Uterus (tissue), 3 donors: ENCODE measurements at regions not wholly inside any gene's neighbourhood (a gene's known extent, or its start where the extent isn't known, plus 50 kb on each side); places are given as distances from the start of the nearest gene placed in this dataset.
"Not testable (repeated sequence)": the region's sequence is repeated elsewhere in the genome, so short reads cannot be mapped to it uniquely, and the experiment has no call there.

ENCODE experiments used
- DNase-seq, 2 donors: peaks; one replicate each; pipeline ENCODE4 v3.0.0-alpha.2; 2019 to 2020
- H3K27ac ChIP-seq, 2 donors: fragments of 200-600 bp; sonication (generic); 1 replicate in 1 of 2; 2 replicates in 1 of 2; pipeline ENCODE4 v1.5.1; 2016 to 2018
- H3K27me3 ChIP-seq, 2 donors: fragments of 200-600 bp; sonication (generic); one replicate each; pipeline ENCODE4 v1.5.1; 2018 to 2019; ENCODE audit warnings: control low read depth in 1 of 2
- H3K36me3 ChIP-seq, 2 donors: fragments of 200-600 bp; sonication (generic); one replicate each; pipeline ENCODE4 v1.5.1; 2019; ENCODE audit warnings: control low read depth in 1 of 2
- H3K4me1 ChIP-seq, 2 donors: fragments of 200-600 bp; sonication (generic); one replicate each; pipeline ENCODE4 v1.5.1; 2018 to 2019; ENCODE audit warnings: control low read depth in 1 of 2
- H3K4me3 ChIP-seq, 2 donors: fragments of 200-600 bp; sonication (generic); 1 replicate in 1 of 2; 2 replicates in 1 of 2; pipeline ENCODE4 v1.5.1; 2018 to 2019; ENCODE audit warnings: mild to moderate bottlenecking in 1 of 2
- H3K9me3 ChIP-seq, 2 donors: fragments of 200-600 bp; sonication (generic); one replicate each; pipeline ENCODE4 v1.5.1; 2019; ENCODE audit warnings: control low read depth in 1 of 2
- POLR2A ChIP-seq, 2 donors: fragments of 450-650 bp; IDR thresholded peaks; one replicate each; pipeline ENCODE4 v1.6.1; 2016; ENCODE audit warnings: antibody characterized with exemption in 2 of 2, mild to moderate bottlenecking in 1 of 2, moderate library complexity in 1 of 2
- intact Hi-C: fragments of 100-400 bp; cut with DNase I; formaldehyde crosslinking; loops from one replicate; pipeline ENCODE4 v1.15.1; 2023; ENCODE audit warnings: low total_unique reads
- TF ChIP-seq, protein P1 (sequence below), 4 experiments: fragments of 200-600 bp in 2 of 4; fragments of 450-650 bp in 2 of 4; sonication (generic) in 2 of 4; IDR thresholded peaks; one replicate each; pipeline ENCODE4 v1.5.1; 2016 to 2019; ENCODE audit warnings: antibody characterized with exemption in 4 of 4, mild to moderate bottlenecking in 2 of 4, moderate library complexity in 1 of 4
- donor health status: DM: yes; HTN: yes; CAD: no.

DNA sequence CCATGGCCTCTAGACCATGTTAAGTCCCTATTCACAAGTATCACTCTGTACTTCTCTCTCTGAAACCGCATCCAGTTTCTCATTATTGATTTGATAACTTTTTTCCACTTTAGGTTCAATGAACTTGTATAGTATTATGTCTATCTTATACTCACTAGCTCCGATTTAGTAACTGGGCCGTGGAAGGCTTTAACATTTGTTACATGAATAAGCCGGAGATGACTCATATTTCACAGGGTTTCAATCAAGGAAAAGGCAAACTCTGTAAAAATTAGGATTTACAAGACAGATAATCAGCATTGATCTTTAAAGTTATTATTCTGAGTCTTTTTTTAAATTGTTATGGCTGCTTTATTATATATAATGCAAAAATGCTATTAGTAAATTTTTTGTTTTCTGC is 662.2 kb upstream of the CNTN5 start:
- H3K27me3 ChIP-seq: no peaks in the 10 kb centered on the region
- intact Hi-C loops: no loop called here
- no peak overlapping the region for H3K27ac ChIP-seq
- no peaks in the 10 kb centered on the region for H3K4me1 ChIP-seq
- no peaks in the 10 kb centered on the region for H3K9me3 ChIP-seq
- DNase-seq: no peak
- H3K36me3 ChIP-seq: no peaks in the 10 kb centered on the region
- no peak for TF ChIP-seq POLR2A (IDR thresholded peaks at IDR 0.05)
- TF ChIP-seq, protein P1, sequence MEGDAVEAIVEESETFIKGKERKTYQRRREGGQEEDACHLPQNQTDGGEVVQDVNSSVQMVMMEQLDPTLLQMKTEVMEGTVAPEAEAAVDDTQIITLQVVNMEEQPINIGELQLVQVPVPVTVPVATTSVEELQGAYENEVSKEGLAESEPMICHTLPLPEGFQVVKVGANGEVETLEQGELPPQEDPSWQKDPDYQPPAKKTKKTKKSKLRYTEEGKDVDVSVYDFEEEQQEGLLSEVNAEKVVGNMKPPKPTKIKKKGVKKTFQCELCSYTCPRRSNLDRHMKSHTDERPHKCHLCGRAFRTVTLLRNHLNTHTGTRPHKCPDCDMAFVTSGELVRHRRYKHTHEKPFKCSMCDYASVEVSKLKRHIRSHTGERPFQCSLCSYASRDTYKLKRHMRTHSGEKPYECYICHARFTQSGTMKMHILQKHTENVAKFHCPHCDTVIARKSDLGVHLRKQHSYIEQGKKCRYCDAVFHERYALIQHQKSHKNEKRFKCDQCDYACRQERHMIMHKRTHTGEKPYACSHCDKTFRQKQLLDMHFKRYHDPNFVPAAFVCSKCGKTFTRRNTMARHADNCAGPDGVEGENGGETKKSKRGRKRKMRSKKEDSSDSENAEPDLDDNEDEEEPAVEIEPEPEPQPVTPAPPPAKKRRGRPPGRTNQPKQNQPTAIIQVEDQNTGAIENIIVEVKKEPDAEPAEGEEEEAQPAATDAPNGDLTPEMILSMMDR (IDR thresholded peaks at IDR 0.05): no peak
- no peak overlapping the region for H3K4me3 ChIP-seq

DNA sequence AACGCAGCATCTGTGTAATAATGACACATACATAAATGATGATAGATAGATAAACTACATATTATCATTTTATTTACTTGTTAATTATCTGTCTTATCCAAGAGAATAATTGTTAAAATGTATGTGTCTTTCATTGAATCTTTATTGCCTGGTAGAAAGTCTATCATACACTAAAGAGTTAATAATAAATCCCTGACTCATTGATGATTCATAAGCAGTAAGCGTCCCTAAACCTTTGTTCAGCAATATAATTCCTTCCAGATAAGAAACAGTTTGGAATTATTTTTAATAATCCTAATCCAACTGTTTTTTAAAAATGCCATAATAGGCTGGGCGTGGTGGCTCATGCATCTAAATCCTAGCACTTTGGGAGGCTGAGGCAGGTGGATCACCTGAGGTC is 655.6 kb upstream of the CNTN5 start:
- no peak overlapping the region for H3K27ac ChIP-seq
- H3K4me1 ChIP-seq: no peaks in the 10 kb centered on the region
- intact Hi-C loops: no loop called here
- H3K27me3 ChIP-seq: no peaks in the 10 kb centered on the region
- H3K36me3 ChIP-seq: no peaks in the 10 kb centered on the region
- H3K9me3 ChIP-seq: no peaks in the 10 kb centered on the region
- DNase-seq: no peak
- no peak for TF ChIP-seq POLR2A (IDR thresholded peaks at IDR 0.05)
- TF ChIP-seq, protein P1 (IDR thresholded peaks at IDR 0.05): no peak
- no peak overlapping the region for H3K4me3 ChIP-seq

DNA sequence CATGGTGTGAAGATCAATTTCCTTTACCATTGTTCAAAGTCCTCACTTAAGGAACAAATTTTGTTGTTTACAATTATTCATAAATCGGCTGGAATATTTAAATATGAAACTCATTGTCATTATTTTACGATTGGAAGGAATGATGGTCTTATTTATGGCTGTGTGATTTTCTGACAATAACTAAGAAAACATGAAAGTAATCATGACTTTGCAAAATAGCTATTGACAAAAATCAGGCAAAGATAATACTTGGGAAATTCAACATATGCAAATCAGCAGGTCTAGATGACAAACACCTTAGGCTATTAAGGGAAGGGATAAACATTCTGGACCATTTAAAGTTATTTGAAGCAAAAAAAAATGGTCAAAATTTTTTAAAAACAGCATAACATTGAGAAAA is 654.8 kb upstream of the CNTN5 start:
- H3K36me3 ChIP-seq: no peaks in the 10 kb centered on the region
- intact Hi-C loops: no loop called here
- no peaks in the 10 kb centered on the region for H3K4me1 ChIP-seq
- H3K9me3 ChIP-seq: no peaks in the 10 kb centered on the region
- no peak for TF ChIP-seq POLR2A (IDR thresholded peaks at IDR 0.05)
- TF ChIP-seq, protein P1 (IDR thresholded peaks at IDR 0.05): no peak
- no peak for DNase-seq
- H3K27me3 ChIP-seq: no peaks in the 10 kb centered on the region
- no peak overlapping the region for H3K4me3 ChIP-seq
- H3K27ac ChIP-seq: no peak overlapping the region

DNA sequence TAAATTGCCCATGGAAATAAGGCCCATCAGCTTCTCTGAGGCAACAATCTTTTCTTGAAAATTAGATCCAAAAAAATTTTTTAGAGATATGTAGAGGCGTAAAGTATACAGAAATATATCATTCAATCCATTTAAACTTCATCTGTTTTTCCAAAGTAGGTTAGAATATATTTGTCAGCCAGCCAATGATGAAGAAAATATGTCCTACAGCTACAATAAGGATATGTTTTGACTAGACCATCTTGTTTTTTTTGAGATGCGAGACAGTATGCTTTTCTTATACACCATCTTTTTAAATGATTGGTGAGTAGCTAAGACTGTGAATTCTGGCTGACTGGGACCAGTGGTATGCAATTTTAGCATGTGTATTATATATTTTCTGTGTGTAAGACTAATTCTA is 630.4 kb upstream of the CNTN5 start:
- no peak overlapping the region for H3K4me3 ChIP-seq
- TF ChIP-seq, protein P1 (IDR thresholded peaks at IDR 0.05): no peak
- no peak for TF ChIP-seq POLR2A (IDR thresholded peaks at IDR 0.05)
- intact Hi-C loops: no loop called here

DNA sequence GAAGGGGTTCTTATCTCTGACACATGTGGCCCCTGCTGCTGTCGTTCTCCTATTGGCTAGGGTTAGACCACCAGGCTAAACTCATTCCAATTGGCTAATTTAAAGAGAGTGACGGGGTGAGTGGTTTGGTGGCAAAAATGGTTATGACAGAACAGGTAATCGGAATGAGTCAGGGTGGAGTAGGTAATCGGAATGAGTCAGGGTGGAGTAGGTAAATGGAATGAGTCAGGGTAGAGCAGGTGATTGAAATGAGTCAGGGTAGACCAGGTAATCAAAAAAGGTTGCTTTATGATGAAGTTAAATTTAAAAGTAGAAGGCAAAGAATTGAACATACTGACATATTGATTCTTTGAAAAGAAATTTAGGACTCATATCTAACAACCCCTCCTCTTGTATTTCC is 626.2 kb upstream of the CNTN5 start:
- H3K9me3 ChIP-seq, H3K27me3 ChIP-seq, H3K27ac ChIP-seq, H3K4me3 ChIP-seq, intact Hi-C loops, H3K4me1 ChIP-seq, H3K36me3 ChIP-seq, DNase-seq: not testable (repeated sequence)

More for the DNA sequence above, 630.4 kb upstream of the CNTN5 start:
- no peak overlapping the region for H3K27ac ChIP-seq
- H3K9me3 ChIP-seq: no peaks in the 10 kb centered on the region
- no peaks in the 10 kb centered on the region for H3K4me1 ChIP-seq
- H3K36me3 ChIP-seq: no peaks in the 10 kb centered on the region
- no peak for DNase-seq
- H3K27me3 ChIP-seq: no peaks in the 10 kb centered on the region

DNA sequence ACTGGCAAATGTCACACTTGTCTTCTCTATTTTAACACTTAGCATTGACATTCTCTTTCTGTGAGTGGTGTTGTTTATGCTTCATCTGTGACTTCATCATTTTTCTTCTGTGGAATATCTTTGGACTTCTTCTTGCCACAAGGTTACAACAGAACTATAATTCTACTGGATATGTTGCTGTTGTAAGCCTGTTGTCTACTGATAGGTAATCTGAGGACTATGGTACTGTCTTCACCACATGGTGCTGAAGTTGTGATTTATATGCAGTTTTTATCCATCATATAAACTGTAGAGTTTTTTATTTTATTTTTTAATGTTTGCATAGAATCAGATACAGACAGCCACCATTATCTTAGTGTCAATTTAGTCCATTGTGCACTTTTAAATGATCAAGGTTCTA is 622.2 kb upstream of the CNTN5 start:
- TF ChIP-seq, protein P1 (IDR thresholded peaks at IDR 0.05): no peak
- TF ChIP-seq POLR2A (IDR thresholded peaks at IDR 0.05): no peak
- no peaks in the 10 kb centered on the region for H3K9me3 ChIP-seq

More for the DNA sequence above, 622.2 kb upstream of the CNTN5 start:
- Histone ChIP-seq H3K4me1 (no peaks in the 10 kb centered on the region), H3K4me3 (no peak overlapping the region), H3K27ac (no peak overlapping the region), H3K27me3 (no peaks in the 10 kb centered on the region), H3K36me3 (no peaks in the 10 kb centered on the region)
- intact Hi-C loops: no loop called here
- no peak for DNase-seq
